ENCODE measurements at regions not wholly inside any gene's neighbourhood (a gene's known extent, or its start where the extent isn't known, plus 50 kb on each side); places are given as distances from the start of the nearest gene placed in this dataset.

GRCh38 chr13:75146436-75146835 lies 335.5 kb downstream of the TBC1D4 start:
- TF ChIP-seq ZSCAN30 (CRISPR knock-in tag; IDR thresholded peaks at IDR 0.05) = no peak
- no peak for TF ChIP-seq ZNF180 (CRISPR knock-in tag; IDR thresholded peaks at IDR 0.05; ENCODE audit: borderline replicate concordance, low read depth)
- no peak for TF ChIP-seq MAFK (conservative IDR thresholded peaks at IDR 0.05 in 1 of 2, IDR thresholded peaks at IDR 0.05 in 1 of 2; ENCODE audit: low read length in 2 of 2)
- no peak for TF ChIP-seq ZNF274 (CRISPR knock-in tag; IDR thresholded peaks at IDR 0.05)
- TF ChIP-seq, protein P1, sequence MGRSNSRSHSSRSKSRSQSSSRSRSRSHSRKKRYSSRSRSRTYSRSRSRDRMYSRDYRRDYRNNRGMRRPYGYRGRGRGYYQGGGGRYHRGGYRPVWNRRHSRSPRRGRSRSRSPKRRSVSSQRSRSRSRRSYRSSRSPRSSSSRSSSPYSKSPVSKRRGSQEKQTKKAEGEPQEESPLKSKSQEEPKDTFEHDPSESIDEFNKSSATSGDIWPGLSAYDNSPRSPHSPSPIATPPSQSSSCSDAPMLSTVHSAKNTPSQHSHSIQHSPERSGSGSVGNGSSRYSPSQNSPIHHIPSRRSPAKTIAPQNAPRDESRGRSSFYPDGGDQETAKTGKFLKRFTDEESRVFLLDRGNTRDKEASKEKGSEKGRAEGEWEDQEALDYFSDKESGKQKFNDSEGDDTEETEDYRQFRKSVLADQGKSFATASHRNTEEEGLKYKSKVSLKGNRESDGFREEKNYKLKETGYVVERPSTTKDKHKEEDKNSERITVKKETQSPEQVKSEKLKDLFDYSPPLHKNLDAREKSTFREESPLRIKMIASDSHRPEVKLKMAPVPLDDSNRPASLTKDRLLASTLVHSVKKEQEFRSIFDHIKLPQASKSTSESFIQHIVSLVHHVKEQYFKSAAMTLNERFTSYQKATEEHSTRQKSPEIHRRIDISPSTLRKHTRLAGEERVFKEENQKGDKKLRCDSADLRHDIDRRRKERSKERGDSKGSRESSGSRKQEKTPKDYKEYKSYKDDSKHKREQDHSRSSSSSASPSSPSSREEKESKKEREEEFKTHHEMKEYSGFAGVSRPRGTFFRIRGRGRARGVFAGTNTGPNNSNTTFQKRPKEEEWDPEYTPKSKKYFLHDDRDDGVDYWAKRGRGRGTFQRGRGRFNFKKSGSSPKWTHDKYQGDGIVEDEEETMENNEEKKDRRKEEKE (IDR thresholded peaks at IDR 0.05) = no peak
- TF ChIP-seq, protein P2, sequence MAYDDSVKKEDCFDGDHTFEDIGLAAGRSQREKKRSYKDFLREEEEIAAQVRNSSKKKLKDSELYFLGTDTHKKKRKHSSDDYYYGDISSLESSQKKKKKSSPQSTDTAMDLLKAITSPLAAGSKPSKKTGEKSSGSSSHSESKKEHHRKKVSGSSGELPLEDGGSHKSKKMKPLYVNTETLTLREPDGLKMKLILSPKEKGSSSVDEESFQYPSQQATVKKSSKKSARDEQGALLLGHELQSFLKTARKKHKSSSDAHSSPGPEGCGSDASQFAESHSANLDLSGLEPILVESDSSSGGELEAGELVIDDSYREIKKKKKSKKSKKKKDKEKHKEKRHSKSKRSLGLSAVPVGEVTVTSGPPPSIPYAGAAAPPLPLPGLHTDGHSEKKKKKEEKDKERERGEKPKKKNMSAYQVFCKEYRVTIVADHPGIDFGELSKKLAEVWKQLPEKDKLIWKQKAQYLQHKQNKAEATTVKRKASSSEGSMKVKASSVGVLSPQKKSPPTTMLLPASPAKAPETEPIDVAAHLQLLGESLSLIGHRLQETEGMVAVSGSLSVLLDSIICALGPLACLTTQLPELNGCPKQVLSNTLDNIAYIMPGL (CRISPR knock-in tag; IDR thresholded peaks at IDR 0.05; ENCODE audit: borderline replicate concordance in 1 of 2, low read depth in 1 of 2) = no peak
- no peak for TF ChIP-seq ZNF264 (CRISPR knock-in tag; IDR thresholded peaks at IDR 0.05)
- TF ChIP-seq POLR2A (IDR thresholded peaks at IDR 0.05; ENCODE audit: insufficient read depth in 1 of 2, low read depth in 2 of 2, low read length in 2 of 2) = no peak
- no peak for TF ChIP-seq ETV6 (CRISPR knock-in tag; conservative IDR thresholded peaks at IDR 0.05)
